ENCODE measurements at regions not wholly inside any gene's neighbourhood (a gene's known extent, or its start where the extent isn't known, plus 50 kb on each side); places are given as distances from the start of the nearest gene placed in this dataset.

GRCh38 chr21:41061701-41062100 is 106.3 kb upstream of the BACE2 start:
- Histone ChIP-seq H3K27ac (ENCODE audit: low read length) (no peak overlapping the region), H3K4me1 (ENCODE audit: control insufficient read depth, insufficient read depth, low read length) (no peaks in the 10 kb centered on the region), H3K27me3 (ENCODE audit: control insufficient read depth, insufficient read depth, low read length) (no peaks in the 10 kb centered on the region), H3K36me3 (ENCODE audit: control insufficient read depth, insufficient read depth, low read length) (no peaks in the 10 kb centered on the region), H3K4me3 (ENCODE audit: low read length) (no peak overlapping the region), H3K9me3 (ENCODE audit: control insufficient read depth, insufficient read depth, low read length) (no peaks in the 10 kb centered on the region)
- WGBS (ENCODE audit: insufficient coverage, insufficient read length): 100% methylated on average over 2 of the region's 7 CpGs
- no peak for DNase-seq (ENCODE audit: low read depth, low spot score)

GRCh38 chr21:41064334-41064791 is 103.6 kb upstream of the BACE2 start:
- Histone ChIP-seq H3K27ac (ENCODE audit: low read length) (no peak overlapping the region), H3K36me3 (ENCODE audit: control insufficient read depth, insufficient read depth, low read length) (no peaks in the 10 kb centered on the region), H3K9me3 (ENCODE audit: control insufficient read depth, insufficient read depth, low read length) (no peaks in the 10 kb centered on the region), H3K4me1 (ENCODE audit: control insufficient read depth, insufficient read depth, low read length) (peaks cover 4% of the 10 kb centered on the region), H3K27me3 (ENCODE audit: control insufficient read depth, insufficient read depth, low read length) (no peaks in the 10 kb centered on the region), H3K4me3 (ENCODE audit: low read length) (no peak overlapping the region)
- DNase-seq (ENCODE audit: low read depth, low spot score): no peak
- WGBS (ENCODE audit: insufficient coverage, insufficient read length): no CpG with 5 or more reads among the region's 12 CpGs

- H3K4me3 ChIP-seq (ENCODE audit: low read length): no peak overlapping the region
- no CpG with 5 or more reads among the region's 8 CpGs for WGBS (ENCODE audit: insufficient coverage, insufficient read length)
- H3K27me3 ChIP-seq (ENCODE audit: control insufficient read depth, insufficient read depth, low read length): no peaks in the 10 kb centered on the region
- no peak overlapping the region for H3K27ac ChIP-seq (ENCODE audit: low read length)
- no peaks in the 10 kb centered on the region for H3K36me3 ChIP-seq (ENCODE audit: control insufficient read depth, insufficient read depth, low read length)
- H3K9me3 ChIP-seq (ENCODE audit: control insufficient read depth, insufficient read depth, low read length): no peaks in the 10 kb centered on the region
- H3K4me1 ChIP-seq (ENCODE audit: control insufficient read depth, insufficient read depth, low read length): peaks cover 4% of the 10 kb centered on the region
- DNase-seq (ENCODE audit: low read depth, low spot score): no peak
Observed at GRCh38 chr21:41064951-41065350, 103.0 kb upstream of the BACE2 start.

GRCh38 chr21:41065539-41065938 is 102.4 kb upstream of the BACE2 start:
- DNase-seq (ENCODE audit: low read depth, low spot score): no peak
- Histone ChIP-seq H3K27me3 (ENCODE audit: control insufficient read depth, insufficient read depth, low read length) (no peaks in the 10 kb centered on the region), H3K4me3 (ENCODE audit: low read length) (no peak overlapping the region), H3K4me1 (ENCODE audit: control insufficient read depth, insufficient read depth, low read length) (peaks cover 4% of the 10 kb centered on the region), H3K36me3 (ENCODE audit: control insufficient read depth, insufficient read depth, low read length) (no peaks in the 10 kb centered on the region), H3K27ac (ENCODE audit: low read length) (no peak overlapping the region), H3K9me3 (ENCODE audit: control insufficient read depth, insufficient read depth, low read length) (no peaks in the 10 kb centered on the region)
- no CpG with 5 or more reads among the region's 4 CpGs for WGBS (ENCODE audit: insufficient coverage, insufficient read length)

DNA sequence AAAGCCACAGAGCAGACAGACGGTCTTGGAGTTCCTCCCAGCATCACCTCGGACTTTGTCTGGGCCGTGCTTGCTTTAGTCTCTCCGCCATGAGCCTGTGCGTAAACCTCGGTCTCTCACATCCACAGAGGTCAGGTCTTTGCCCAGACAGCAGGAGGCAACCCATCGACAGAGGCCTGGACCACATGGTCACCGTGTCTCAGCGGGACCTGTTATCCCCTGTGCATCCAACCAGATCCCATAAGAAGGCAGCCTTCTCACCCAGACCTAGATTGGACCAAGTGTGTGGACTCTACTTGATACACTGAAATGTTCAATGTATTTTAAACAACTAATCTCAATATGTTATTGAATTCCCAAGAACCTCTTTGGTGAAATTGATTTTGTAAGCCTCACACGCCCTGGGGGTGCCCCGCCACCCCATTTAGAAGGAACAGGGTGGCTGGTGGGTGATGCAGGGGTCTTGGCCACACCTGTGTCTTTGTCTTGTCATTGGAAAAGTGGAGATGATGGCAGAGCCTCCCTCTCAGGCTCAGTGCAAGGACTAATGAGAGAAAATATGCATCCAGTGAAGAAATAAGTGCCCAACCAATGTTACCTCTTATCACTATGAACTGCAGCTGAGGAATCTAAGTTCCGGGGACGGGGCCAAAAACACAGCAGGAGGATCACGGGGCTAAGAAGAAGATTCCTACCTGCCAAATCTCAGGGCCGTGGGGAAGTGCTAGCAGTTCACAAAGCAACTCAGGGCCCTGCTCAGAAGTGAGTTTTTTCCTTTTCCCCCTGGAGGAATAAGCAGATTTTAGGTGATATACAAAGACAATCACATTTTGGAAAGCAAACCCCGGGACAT is 101.6 kb upstream of the BACE2 start:
- H3K36me3 ChIP-seq (ENCODE audit: control insufficient read depth, insufficient read depth, low read length): no peaks in the 10 kb centered on the region
- peaks cover 4% of the 10 kb centered on the region for H3K4me1 ChIP-seq (ENCODE audit: control insufficient read depth, insufficient read depth, low read length)
- no peak overlapping the region for H3K4me3 ChIP-seq (ENCODE audit: low read length)
- H3K27me3 ChIP-seq (ENCODE audit: control insufficient read depth, insufficient read depth, low read length): no peaks in the 10 kb centered on the region
- no peaks in the 10 kb centered on the region for H3K9me3 ChIP-seq (ENCODE audit: control insufficient read depth, insufficient read depth, low read length)
- DNase-seq (ENCODE audit: low read depth, low spot score): no peak
- no CpG with 5 or more reads among the region's 16 CpGs for WGBS (ENCODE audit: insufficient coverage, insufficient read length)
- no peak overlapping the region for H3K27ac ChIP-seq (ENCODE audit: low read length)

DNA sequence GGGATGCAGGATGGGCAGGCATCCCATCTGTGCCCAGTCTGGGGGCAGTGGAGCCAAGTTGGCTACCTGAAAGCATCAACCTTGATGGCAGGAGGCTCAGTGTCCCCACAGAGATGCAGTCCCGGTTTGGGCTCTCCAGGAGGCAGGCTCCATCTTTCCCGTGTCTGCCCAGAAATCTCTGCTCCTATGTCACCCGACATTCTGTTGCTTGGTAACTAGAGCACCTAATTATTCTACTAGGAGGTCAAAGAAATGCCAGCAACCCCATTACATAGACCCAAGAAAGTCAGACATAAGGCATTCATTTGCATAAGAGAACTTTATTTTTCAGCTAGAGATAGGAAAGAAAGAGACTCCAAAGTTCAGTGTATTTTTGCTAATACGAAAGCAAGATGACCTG is 100.3 kb upstream of the BACE2 start:
- no peaks in the 10 kb centered on the region for H3K27me3 ChIP-seq (ENCODE audit: control insufficient read depth, insufficient read depth, low read length)
- no CpG with 5 or more reads among the region's 4 CpGs for WGBS (ENCODE audit: insufficient coverage, insufficient read length)
- DNase-seq (ENCODE audit: low read depth, low spot score): no peak

GRCh38 chr21:41068496-41068895 is 99.5 kb upstream of the BACE2 start:
- Histone ChIP-seq H3K4me3 (ENCODE audit: low read length) (no peak overlapping the region), H3K27ac (ENCODE audit: low read length) (no peak overlapping the region), H3K9me3 (ENCODE audit: control insufficient read depth, insufficient read depth, low read length) (no peaks in the 10 kb centered on the region), H3K36me3 (ENCODE audit: control insufficient read depth, insufficient read depth, low read length) (no peaks in the 10 kb centered on the region), H3K4me1 (ENCODE audit: control insufficient read depth, insufficient read depth, low read length) (peaks cover 4% of the 10 kb centered on the region), H3K27me3 (ENCODE audit: control insufficient read depth, insufficient read depth, low read length) (no peaks in the 10 kb centered on the region)
- DNase-seq (ENCODE audit: low read depth, low spot score): no peak
- no CpG with 5 or more reads among the region's 7 CpGs for WGBS (ENCODE audit: insufficient coverage, insufficient read length)

More for the DNA sequence above, 100.3 kb upstream of the BACE2 start:
- Histone ChIP-seq H3K4me3 (ENCODE audit: low read length) (no peak overlapping the region), H3K36me3 (ENCODE audit: control insufficient read depth, insufficient read depth, low read length) (no peaks in the 10 kb centered on the region), H3K9me3 (ENCODE audit: control insufficient read depth, insufficient read depth, low read length) (no peaks in the 10 kb centered on the region), H3K4me1 (ENCODE audit: control insufficient read depth, insufficient read depth, low read length) (peaks cover 4% of the 10 kb centered on the region), H3K27ac (ENCODE audit: low read length) (no peak overlapping the region)

DNA sequence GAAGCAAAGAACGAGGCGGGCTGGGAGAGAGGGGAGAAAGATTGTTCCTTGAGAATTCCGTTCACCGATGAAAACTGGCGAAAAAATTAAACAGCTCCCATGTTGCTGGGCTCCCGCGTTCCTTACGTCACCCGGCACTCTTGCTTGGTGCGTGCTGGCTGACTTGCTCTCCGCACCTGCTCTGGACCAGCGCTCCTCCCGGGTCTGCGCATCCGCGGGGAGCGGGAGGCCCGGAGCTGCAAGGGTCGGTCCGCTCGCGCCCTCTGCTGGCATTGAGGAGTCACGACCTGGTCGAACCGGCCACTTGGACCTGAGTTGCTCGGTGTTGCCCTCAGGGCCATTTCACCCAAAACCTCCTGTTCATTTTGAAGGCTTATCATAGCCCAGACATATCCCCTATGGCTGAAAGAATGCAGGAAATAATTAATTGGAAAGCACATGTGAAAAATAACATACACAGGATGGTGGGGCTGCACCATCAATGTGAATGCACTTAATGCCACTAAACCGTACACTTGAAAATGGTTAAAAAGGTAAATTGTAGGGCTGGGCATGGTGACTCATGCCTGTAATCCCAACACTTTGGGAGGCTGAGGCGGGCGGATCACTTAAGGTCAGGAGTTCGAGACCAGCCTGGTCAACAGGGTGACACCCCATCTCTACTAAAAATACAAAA is 98.9 kb upstream of the BACE2 start:
- peak; percentile 71 for DNase-seq (ENCODE audit: low read depth, low spot score)
- no peaks in the 10 kb centered on the region for H3K36me3 ChIP-seq (ENCODE audit: control insufficient read depth, insufficient read depth, low read length)
- H3K27me3 ChIP-seq (ENCODE audit: control insufficient read depth, insufficient read depth, low read length): no peaks in the 10 kb centered on the region
- no CpG with 5 or more reads among the region's 30 CpGs for WGBS (ENCODE audit: insufficient coverage, insufficient read length)
- peaks cover 4% of the 10 kb centered on the region for H3K4me1 ChIP-seq (ENCODE audit: control insufficient read depth, insufficient read depth, low read length)
- no peaks in the 10 kb centered on the region for H3K9me3 ChIP-seq (ENCODE audit: control insufficient read depth, insufficient read depth, low read length)
- no peak overlapping the region for H3K27ac ChIP-seq (ENCODE audit: low read length)
- no peak overlapping the region for H3K4me3 ChIP-seq (ENCODE audit: low read length)

DNA sequence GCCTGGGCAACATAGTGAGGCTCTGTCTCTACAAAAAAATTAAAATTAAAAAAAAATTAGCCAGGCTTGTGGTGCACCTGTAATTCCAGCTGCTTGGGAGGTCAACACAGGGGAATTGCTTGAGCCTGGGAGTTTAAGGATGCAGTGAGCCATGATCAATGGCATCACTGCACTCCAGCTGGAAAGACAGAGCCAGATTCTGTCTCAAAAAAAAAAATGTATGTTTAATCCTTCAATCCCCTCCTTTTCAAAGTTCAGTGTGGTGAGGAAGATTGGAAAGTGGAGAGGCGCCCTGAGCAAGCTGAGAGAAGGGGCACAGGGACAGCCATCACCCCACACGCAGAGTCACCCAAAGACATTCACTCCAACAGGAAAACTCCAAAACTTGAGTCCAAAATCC is 97.7 kb upstream of the BACE2 start:
- Histone ChIP-seq H3K4me1 (ENCODE audit: control insufficient read depth, insufficient read depth, low read length) (peaks cover 4% of the 10 kb centered on the region), H3K27me3 (ENCODE audit: control insufficient read depth, insufficient read depth, low read length) (no peaks in the 10 kb centered on the region), H3K9me3 (ENCODE audit: control insufficient read depth, insufficient read depth, low read length) (no peaks in the 10 kb centered on the region), H3K27ac (ENCODE audit: low read length) (no peak overlapping the region), H3K4me3 (ENCODE audit: low read length) (no peak overlapping the region), H3K36me3 (ENCODE audit: control insufficient read depth, insufficient read depth, low read length) (no peaks in the 10 kb centered on the region)
- no peak for DNase-seq (ENCODE audit: low read depth, low spot score)
- WGBS (ENCODE audit: insufficient coverage, insufficient read length): no CpG with 5 or more reads among the region's 2 CpGs

DNA sequence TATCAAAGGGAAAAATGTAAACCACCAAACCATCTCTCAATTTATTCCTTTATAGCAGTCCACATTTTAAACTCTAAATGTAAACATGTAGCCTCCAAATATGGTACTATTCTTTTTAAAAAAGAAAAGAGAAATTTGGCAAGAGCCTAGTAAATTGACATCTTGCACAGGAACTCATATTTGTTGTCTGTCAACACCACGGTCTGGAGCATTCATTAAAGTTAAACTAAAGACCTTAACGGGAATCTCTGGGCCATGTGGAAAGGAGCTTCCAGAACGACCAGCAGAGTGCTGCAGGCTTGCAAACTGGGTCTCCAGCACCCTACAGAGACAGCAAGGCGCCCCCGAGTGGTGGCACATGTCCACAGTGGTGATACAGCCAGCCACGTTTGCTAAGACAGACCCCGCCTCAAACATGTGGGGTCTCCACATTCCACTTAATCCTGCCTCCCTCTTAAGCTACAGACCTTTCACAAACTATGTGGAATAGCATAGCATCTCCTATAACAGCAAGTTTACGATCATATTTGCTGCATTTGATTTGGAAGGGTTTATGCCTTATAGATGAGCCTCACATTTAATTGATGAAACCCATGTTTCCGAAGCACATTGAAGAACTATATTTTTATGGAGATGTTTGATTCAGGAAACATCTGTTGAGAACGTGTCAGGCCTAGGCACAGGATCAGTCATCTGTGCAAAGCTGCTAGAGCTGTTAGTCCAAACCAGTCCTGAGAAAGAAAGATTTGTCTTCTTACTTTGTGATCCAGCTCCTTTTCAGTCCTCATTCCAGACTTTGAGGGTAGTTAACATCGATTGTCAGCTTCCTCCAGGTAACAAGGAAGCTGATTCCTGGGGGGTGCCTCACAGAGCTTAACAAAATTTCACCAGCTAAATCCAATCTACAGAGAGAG is 96.4 kb upstream of the BACE2 start:
- WGBS (ENCODE audit: insufficient coverage, insufficient read length): no CpG with 5 or more reads among the region's 11 CpGs
- Histone ChIP-seq H3K9me3 (ENCODE audit: control insufficient read depth, insufficient read depth, low read length) (no peaks in the 10 kb centered on the region), H3K4me3 (ENCODE audit: low read length) (no peak overlapping the region)

More for the DNA sequence above, 96.4 kb upstream of the BACE2 start:
- Histone ChIP-seq H3K27ac (ENCODE audit: low read length) (no peak overlapping the region), H3K27me3 (ENCODE audit: control insufficient read depth, insufficient read depth, low read length) (no peaks in the 10 kb centered on the region), H3K4me1 (ENCODE audit: control insufficient read depth, insufficient read depth, low read length) (peaks cover 4% of the 10 kb centered on the region), H3K36me3 (ENCODE audit: control insufficient read depth, insufficient read depth, low read length) (no peaks in the 10 kb centered on the region)
- DNase-seq (ENCODE audit: low read depth, low spot score): peak; percentile 41
